GM12865 (cell line): ENCODE measurements at regions not wholly inside any gene's neighbourhood (a gene's known extent, or its start where the extent isn't known, plus 50 kb on each side); places are given as distances from the start of the nearest gene placed in this dataset.

ENCODE experiments used
- DNase-seq: peaks from one replicate; pipeline ENCODE4 v3.0.0; 2010; ENCODE audit warnings: low read depth
- H3K4me3 ChIP-seq: 2 replicates; pipeline ENCODE4 v1.5.1; 2011; ENCODE audit warnings: mild to moderate bottlenecking, low read depth, low read length, control low read depth
- TF ChIP-seq, protein P1 (sequence below): IDR thresholded peaks from 2 replicates; pipeline ENCODE4 v1.5.1; 2011; ENCODE audit warnings: low read length, control low read depth, low read depth, inconsistent platforms; ENCODE audit not compliant: insufficient read depth; ENCODE audit errors: missing control alignments

- no peak overlapping the region for H3K4me3 ChIP-seq
- DNase-seq: no peak
- TF ChIP-seq, protein P1, sequence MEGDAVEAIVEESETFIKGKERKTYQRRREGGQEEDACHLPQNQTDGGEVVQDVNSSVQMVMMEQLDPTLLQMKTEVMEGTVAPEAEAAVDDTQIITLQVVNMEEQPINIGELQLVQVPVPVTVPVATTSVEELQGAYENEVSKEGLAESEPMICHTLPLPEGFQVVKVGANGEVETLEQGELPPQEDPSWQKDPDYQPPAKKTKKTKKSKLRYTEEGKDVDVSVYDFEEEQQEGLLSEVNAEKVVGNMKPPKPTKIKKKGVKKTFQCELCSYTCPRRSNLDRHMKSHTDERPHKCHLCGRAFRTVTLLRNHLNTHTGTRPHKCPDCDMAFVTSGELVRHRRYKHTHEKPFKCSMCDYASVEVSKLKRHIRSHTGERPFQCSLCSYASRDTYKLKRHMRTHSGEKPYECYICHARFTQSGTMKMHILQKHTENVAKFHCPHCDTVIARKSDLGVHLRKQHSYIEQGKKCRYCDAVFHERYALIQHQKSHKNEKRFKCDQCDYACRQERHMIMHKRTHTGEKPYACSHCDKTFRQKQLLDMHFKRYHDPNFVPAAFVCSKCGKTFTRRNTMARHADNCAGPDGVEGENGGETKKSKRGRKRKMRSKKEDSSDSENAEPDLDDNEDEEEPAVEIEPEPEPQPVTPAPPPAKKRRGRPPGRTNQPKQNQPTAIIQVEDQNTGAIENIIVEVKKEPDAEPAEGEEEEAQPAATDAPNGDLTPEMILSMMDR: no peak
These were observed 69.0 kb upstream of the CAPRIN2 start for GRCh38 chr12:30823764-30824163.

- 0 out of 2 replicates have a peak overlapping the region, but pooled peaks have one; percentile 21 for H3K4me3 ChIP-seq
- TF ChIP-seq, protein P1: peak; percentile 11
- peak; percentile 13 for DNase-seq
These were observed 68.5 kb upstream of the CAPRIN2 start for GRCh38 chr12:30823156-30823699.

- peak overlapping the region; percentile 21 for H3K4me3 ChIP-seq
- peak; percentile 34 for DNase-seq
- TF ChIP-seq, protein P1: no peak
These were observed 67.8 kb upstream of the CAPRIN2 start for GRCh38 chr12:30822385-30823155.

DNA sequence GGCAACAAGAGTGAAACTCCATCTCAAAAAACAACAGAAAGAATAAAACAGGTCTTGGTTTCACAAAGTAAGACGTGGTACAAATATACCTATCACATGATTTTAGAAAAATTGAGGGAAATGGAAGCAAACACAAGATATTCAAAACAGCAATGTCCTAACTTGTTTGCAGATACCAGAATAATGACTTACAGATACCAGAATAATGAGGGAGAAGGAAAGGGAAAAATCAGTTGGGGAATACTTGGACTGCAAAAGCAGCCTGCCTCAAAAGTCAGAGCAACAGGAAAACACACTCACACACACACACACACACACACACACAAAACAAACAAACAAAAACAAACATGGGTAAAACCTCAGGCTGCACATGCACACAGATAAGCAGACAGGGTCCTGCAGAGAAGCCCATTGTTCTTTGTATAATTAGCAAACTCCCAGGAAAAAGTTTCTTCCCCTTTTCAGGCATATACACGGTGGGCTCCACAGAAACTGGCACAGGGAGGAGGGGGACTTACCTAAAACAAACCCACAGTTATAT lies 65.7 kb upstream of the CAPRIN2 start:
- DNase-seq: no peak
- no peak overlapping the region for H3K4me3 ChIP-seq
- TF ChIP-seq, protein P1: no peak

- H3K4me3 ChIP-seq: no peak overlapping the region
- DNase-seq: no peak
- TF ChIP-seq, protein P1: no peak
These were observed 63.8 kb upstream of the CAPRIN2 start for GRCh38 chr12:30818562-30818961.

DNA sequence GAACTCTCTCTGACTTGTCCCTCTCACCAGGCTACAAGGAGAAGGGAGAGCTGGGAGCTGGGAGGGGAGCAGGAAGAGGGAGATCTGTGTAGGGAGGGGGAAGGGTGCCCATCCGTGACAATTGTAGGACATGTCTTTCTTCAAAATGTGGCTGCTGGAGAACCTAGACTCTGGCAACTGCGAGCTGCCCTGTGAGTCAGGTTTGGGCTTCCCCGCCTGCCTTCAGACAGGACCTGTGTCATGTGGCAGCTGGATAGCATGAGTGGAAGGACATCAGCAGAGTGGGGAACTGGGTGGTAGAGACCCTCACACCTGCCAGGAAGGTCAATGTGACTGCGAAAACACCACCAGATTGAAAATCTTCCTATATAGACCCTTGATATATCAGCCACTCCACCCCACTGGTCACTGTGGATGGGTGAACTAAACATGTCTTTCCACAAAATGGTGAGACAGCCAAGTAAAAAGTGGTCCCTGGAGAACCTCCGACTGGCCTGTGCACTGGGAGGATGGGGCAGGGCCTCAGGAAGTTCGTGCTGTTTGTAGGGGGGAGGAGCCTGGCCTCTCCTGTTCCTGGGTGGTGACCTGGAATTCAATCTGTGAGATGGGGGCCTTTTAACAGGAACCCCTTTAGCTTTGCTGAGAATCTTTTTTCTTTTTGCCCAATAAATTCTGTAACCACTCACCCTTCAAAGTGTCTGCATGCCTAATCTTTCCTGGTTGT lies 62.2 kb upstream of the CAPRIN2 start:
- no peak overlapping the region for H3K4me3 ChIP-seq
- TF ChIP-seq, protein P1: no peak
- DNase-seq: no peak
